GM03348 (cell line): ENCODE measurements at regions not wholly inside any gene's neighbourhood (a gene's known extent, or its start where the extent isn't known, plus 50 kb on each side); places are given as distances from the start of the nearest gene placed in this dataset.
"Not testable (repeated sequence)": the region's sequence is repeated elsewhere in the genome, so short reads cannot be mapped to it uniquely, and the experiment has no call there.

ENCODE experiments used
- DNase-seq: peaks from one replicate; pipeline ENCODE4 v3.0.0; 2012; ENCODE audit warnings: low spot score

- no peak for DNase-seq
These were observed 53.2 kb upstream of the UBE2E3 start for GRCh38 chr2:180927030-180927686.

- DNase-seq: no peak
These were observed 54.7 kb upstream of the UBE2E3 start for GRCh38 chr2:180925700-180926099.

- no peak for DNase-seq
These were observed 56.3 kb upstream of the UBE2E3 start for GRCh38 chr2:180924063-180924462.

GRCh38 chr2:180910831-180911665, 69.4 kb upstream of the UBE2E3 start:
- DNase-seq: no peak

GRCh38 chr2:180907731-180908130, 72.7 kb upstream of the UBE2E3 start:
- no peak for DNase-seq

GRCh38 chr2:180905461-180905860, 74.9 kb upstream of the UBE2E3 start:
- DNase-seq: no peak

- no peak for DNase-seq
These were observed 75.4 kb upstream of the UBE2E3 start for GRCh38 chr2:180905002-180905401.

- no peak for DNase-seq
These were observed 79.1 kb upstream of the UBE2E3 start for GRCh38 chr2:180901331-180901730.

- no peak for DNase-seq
These were observed 86.7 kb upstream of the UBE2E3 start for GRCh38 chr2:180893752-180894151.

- no peak for DNase-seq
These were observed 88.3 kb upstream of the UBE2E3 start for GRCh38 chr2:180892091-180892490.

- DNase-seq: no peak
These were observed 89.0 kb upstream of the UBE2E3 start for GRCh38 chr2:180891360-180891759.

- DNase-seq: no peak
These were observed 89.6 kb upstream of the UBE2E3 start for GRCh38 chr2:180890781-180891180.

GRCh38 chr2:180882959-180883358, 97.4 kb upstream of the UBE2E3 start:
- DNase-seq: no peak

GRCh38 chr2:180876506-180876905, 103.9 kb upstream of the UBE2E3 start:
- no peak for DNase-seq

- DNase-seq: no peak
These were observed 107.2 kb upstream of the UBE2E3 start for GRCh38 chr2:180873219-180873618.

- DNase-seq: not testable (repeated sequence)
These were observed 107.6 kb upstream of the UBE2E3 start for GRCh38 chr2:180872781-180873180.

- peak; percentile 10 for DNase-seq
These were observed 108.2 kb upstream of the UBE2E3 start for GRCh38 chr2:180872255-180872654.

- DNase-seq: no peak
These were observed 108.8 kb upstream of the UBE2E3 start for GRCh38 chr2:180871649-180872048.

GRCh38 chr2:180849851-180850250, 130.6 kb upstream of the UBE2E3 start:
- no peak for DNase-seq

- DNase-seq: no peak
These were observed 132.0 kb upstream of the UBE2E3 start for GRCh38 chr2:180848393-180848792.

GRCh38 chr2:180846756-180847472, 133.5 kb upstream of the UBE2E3 start:
- DNase-seq: no peak

- DNase-seq: no peak
These were observed 137.9 kb upstream of the UBE2E3 start for GRCh38 chr2:180842461-180842860.

GRCh38 chr2:180840641-180841040, 139.8 kb upstream of the UBE2E3 start:
- DNase-seq: no peak
